GM21717 (cell line): ENCODE measurements at regions not wholly inside any gene's neighbourhood (a gene's known extent, or its start where the extent isn't known, plus 50 kb on each side); places are given as distances from the start of the nearest gene placed in this dataset.
"Not testable (repeated sequence)": the region's sequence is repeated elsewhere in the genome, so short reads cannot be mapped to it uniquely, and the experiment has no call there.

ENCODE experiments used
- ATAC-seq: cut with Tn5 transposase; IDR thresholded peaks from one replicate; pipeline ENCODE4 v1.9.1; 2021; ENCODE audit warnings: mild to moderate bottlenecking, moderate library complexity; ENCODE audit not compliant: unreplicated experiment

- ATAC-seq: no peak
Measured at GRCh38 chr6:140202964-140203515, 828.6 kb upstream of the CITED2 start.

DNA sequence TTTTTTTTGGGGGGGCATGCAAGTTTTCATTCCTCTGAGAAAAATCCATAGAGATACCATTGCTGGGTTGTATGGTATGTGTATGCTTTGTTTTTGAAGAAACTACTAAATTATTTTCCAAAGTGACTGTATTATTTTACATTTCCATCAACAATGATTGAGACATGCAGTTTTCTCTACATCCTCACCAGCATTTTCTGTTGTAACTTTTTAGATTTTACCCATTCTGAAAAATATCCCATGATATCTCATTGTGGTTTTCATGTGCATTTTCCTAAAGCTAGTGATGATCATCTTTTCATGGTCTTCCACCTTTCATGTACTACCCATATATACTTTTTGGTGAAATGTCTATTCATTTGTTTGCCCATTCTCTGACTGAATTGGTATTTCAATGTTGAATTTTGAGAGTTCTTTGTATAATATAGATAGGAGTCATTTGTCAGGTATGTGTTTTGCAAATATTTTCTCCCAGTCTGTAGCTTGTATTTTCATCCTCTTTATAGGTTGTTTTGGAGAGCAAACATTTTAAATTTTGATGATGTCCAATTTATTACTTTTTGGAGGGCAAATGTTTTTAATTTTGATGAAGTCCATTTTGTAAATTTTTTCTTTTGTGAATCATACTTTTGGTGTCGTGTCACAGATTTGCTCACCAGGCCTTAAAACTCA, 827.5 kb upstream of the CITED2 start:
- ATAC-seq: no peak

GRCh38 chr6:140193269-140193668, 818.8 kb upstream of the CITED2 start:
- no peak for ATAC-seq

DNA sequence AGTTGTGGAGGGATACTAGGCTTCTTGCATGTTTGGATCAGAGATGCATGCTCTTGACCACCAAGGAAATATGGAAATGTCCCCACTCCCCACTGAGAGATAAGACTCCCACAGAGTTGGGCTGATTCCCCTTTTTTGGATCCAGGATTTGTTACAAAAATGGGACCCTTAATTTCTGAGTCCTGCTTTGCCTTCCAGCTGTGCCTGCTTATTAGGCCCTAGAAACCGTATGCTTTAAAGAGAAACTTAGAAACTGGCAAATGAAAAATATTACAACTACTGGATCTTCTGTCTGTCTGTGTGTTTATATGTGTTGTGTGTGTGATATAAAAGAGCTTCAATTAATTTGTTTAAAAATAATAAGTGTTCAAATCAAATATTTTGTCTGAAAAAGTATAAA, 817.6 kb upstream of the CITED2 start:
- ATAC-seq: no peak

DNA sequence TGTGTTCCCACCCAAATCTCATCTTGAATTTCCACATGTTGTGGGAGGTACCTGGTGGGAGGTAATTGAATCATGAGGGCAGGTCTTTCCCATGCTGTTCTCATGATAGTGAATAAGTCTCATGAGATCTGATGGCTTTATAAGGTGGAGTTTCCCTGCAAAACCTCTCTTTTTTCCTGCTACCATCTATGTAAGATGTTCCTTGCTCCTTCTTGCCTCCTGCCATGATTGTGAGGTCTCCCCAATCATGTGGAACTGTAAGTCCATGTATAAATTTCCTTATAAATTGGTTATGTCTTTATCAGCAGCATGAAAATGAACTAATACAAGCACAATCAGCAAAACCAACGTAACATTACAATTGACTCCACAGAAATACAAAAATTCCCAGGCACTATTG, 814.8 kb upstream of the CITED2 start:
- not testable (repeated sequence) for ATAC-seq

GRCh38 chr6:140185991-140186390, 811.5 kb upstream of the CITED2 start:
- ATAC-seq: no peak

- no peak for ATAC-seq
Measured at GRCh38 chr6:140183881-140184280, 809.4 kb upstream of the CITED2 start.

DNA sequence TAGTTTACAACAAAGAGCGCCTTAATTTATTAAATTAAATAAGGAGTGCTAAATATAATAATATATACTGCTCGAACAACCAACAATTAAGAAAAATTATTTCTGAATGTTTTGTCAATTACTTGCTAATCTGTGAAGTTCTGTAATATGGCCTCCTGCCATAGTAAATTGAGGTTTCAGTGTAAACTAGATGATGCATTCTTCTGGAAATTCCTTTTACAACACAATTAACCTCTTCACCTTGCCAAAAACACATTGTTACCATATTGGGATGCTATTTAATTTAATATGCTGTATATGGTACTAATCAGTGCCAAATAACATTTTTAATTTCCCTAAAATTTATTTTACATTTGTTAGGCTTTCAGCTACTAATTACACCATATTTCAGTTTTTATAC, 808.4 kb upstream of the CITED2 start:
- no peak for ATAC-seq

DNA sequence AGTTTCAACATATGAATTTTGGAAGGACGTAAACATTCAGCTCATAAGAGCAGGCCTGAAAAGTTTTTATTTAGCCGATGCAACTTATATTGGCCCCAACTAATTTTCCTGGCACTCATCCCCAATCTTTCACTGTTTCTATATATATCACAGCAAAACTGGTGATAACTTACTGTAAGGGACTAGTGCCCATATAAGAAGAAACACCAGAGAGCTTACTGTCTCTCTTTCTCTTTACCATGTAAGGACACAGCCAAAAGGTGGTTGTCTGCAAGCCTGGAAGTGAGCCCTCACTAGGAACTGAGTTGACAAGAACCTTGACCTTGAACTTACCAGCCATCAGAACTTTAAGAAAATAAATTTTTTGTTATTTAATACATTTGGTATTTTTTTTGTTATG, 807.4 kb upstream of the CITED2 start:
- no peak for ATAC-seq

DNA sequence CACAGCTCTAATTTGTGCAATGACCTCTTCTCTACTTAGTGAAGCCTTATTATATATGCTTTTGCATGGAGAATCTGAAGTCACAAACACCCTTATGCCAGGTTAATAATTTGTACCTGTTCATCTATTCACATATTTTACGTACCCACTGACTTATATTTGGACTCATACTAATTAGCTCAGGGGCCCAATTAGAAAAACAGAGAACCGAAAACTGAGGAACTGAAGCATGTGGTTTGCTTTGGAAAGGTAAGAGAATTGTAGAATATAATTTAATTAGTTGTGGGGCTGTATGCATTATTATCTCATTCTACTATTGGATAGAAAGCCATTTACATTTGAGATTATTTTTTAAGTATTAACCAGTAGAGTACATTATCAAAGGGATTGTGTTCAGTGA, 805.9 kb upstream of the CITED2 start:
- no peak for ATAC-seq

DNA sequence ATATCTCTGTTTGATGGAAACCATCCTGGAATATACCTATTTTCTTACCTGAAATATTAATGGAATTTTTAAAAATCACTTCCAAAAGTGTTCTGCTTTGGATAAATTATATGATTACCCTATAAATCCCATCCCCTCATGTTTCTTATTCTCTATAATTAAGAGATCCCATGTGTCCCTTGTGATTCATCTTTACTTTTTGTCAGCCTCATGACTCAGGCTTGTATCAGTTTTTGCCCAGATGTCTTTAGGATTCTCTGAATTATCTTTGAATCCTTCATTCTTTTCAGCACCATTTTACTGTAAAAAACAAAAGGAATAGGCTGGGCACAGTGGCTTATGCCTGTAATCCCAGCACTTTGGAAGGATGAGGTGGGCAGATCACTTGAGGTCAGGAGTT, 804.5 kb upstream of the CITED2 start:
- no peak for ATAC-seq

DNA sequence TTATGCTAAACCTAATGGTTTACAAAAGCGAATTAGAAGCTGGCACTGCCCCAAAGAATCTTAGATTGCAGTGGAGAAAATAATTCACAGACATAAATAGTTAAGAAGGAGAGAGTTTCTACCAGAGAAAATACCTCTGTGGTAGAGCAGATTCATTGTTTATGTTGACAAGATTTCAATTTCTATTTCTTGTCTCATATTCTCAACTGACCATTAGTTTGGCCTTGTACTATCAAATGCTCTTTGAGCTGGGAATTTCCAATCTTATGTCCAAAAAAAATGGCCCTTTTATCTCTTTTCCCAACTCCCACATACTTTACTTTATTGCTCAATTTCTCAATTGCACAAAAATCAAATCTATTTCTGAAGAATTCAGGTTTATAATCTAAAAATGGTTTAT, 804.1 kb upstream of the CITED2 start:
- no peak for ATAC-seq

- ATAC-seq: no peak
Measured at GRCh38 chr6:140176306-140176705, 801.9 kb upstream of the CITED2 start.

DNA sequence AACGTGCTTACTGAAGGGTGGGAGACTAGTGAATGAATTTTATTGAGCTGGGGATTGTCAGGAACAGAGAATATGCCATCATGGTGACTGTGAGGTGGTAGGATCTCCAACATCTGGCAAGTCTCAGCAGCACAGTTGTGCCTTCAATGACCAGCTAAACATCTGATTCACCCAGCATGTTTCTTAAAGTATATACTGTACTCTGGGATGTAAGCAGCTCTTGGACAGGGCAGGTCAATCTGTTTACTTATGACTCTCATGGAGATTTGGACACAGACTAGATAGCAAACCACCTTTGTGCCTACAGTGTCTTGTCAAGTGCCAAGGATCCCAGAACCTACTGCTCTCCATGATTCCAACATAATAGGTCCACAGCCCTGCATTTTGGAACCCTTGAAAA, 801.0 kb upstream of the CITED2 start:
- ATAC-seq: no peak

- ATAC-seq: no peak
Measured at GRCh38 chr6:140174524-140174923, 800.1 kb upstream of the CITED2 start.

DNA sequence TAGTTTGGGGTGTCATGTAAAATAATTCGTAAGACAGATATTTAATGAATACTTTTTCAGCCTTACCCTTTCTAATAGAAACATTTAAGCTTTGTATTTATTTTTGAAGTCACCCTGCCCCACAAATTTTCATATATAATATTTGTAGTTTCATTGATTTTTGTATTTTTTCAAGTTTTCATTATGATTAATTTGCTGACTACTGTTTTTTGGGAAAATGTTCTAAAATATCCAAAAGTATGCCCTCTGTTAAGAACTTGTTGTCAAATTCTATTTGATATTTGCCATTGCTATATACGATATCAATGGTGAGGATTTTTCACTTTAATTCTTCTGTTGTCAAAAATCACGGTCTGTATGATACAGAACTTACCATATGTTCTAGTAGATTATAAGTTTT, 793.9 kb upstream of the CITED2 start:
- ATAC-seq: no peak

DNA sequence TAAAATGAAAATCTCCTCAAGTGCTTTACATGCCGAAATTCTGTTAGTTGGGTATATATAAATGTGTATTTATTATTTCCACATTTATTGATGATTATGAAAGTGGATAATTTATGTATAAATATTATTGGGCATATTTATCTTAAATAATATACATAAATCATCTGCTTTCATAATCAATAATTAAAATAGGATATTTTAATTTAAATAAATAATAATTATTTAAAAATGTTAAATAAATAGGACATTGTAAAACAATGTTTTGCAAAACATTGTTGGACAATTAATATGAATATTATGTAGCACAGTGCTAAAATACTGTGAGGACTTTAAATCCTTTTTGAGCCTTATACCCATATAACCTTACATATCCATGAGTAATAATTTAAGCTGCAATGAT, 786.5 kb upstream of the CITED2 start:
- ATAC-seq: no peak

DNA sequence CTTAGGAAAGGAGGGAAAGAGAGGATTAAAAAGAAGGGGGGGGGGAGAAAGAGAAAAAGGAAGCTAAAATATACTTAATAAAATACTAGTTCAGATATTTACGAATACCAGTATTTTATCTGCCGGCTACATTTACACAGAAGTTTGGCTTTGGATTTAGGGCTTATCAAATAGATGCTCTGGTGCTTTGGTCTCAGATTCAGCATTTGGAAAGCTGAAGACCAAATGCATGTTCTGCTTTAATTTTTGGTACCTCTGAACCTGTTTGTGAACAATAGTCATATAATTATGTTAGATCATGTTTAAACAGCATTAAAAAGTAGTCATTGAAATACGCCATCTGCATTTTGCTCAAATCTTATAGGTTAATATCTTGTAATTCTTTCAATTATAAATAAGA, 786.0 kb upstream of the CITED2 start:
- no peak for ATAC-seq

DNA sequence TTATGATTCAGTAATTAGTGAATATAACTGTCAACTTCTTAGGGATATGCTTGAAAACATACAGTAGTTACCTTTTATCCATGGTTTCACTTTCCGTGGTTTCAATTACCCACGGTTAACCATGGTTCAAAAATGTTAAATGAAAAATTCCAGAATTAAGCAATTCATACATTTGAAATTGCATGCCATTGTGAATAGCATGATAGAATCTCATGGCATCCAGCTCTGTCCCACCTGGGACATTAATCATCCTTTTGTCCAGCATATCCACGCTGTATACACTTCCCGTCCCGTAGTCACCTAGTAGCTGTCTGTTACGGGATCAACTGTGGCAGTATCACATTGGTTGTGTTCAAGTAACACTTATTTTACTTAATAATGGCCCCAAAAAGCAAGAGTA, 781.7 kb upstream of the CITED2 start:
- ATAC-seq: no peak

GRCh38 chr6:140155451-140156126, 781.1 kb upstream of the CITED2 start:
- ATAC-seq: no peak

DNA sequence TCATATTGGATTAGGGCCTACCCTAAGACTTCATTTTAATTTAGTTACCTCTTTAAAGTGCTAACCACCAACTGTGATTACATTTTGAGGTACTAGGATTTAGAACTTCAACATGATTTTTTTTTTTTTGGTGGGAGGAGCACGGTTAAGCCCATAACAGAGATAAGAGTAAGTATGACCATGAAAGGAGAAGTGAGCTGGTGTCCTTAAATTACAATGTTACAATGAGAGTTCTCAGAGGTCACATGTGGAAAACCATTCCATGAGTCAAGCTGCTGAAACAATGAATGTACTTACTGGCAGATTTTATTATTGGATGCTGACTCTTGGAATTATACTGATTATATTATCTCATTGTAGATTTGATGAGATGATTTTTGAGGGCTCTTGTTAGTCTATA, 779.3 kb upstream of the CITED2 start:
- no peak for ATAC-seq
